ENCODE measurements at regions not wholly inside any gene's neighbourhood (a gene's known extent, or its start where the extent isn't known, plus 50 kb on each side); places are given as distances from the start of the nearest gene placed in this dataset.

GRCh38 chr9:14517154-14517906 is 175.9 kb downstream of the ZDHHC21 start:
- DNase-seq = no peak

GRCh38 chr9:14516656-14517055 is 176.6 kb downstream of the ZDHHC21 start:
- DNase-seq = no peak

- peak; percentile 96 for DNase-seq
These were observed 177.5 kb downstream of the ZDHHC21 start for GRCh38 chr9:14515571-14516198.

GRCh38 chr9:14515049-14515448 is 178.2 kb downstream of the ZDHHC21 start:
- DNase-seq = no peak

GRCh38 chr9:14512942-14513341 is 180.3 kb downstream of the ZDHHC21 start:
- DNase-seq = no peak

- DNase-seq = no peak
These were observed 181.8 kb downstream of the ZDHHC21 start for GRCh38 chr9:14511452-14511851.

GRCh38 chr9:14508884-14509283 is 184.3 kb downstream of the ZDHHC21 start:
- no peak for DNase-seq

- DNase-seq = no peak
These were observed 187.4 kb upstream of the NFIB start for GRCh38 chr9:14501366-14501765.

GRCh38 chr9:14500705-14501104 is 186.8 kb upstream of the NFIB start:
- no peak for DNase-seq

- no peak for DNase-seq
These were observed 186.0 kb upstream of the NFIB start for GRCh38 chr9:14499976-14500375.

GRCh38 chr9:14498824-14499223 is 184.9 kb upstream of the NFIB start:
- no peak for DNase-seq

- no peak for DNase-seq
These were observed 183.5 kb upstream of the NFIB start for GRCh38 chr9:14497476-14497875.

- peak; percentile 41 for DNase-seq
These were observed 174.7 kb upstream of the NFIB start for GRCh38 chr9:14488421-14489190.

GRCh38 chr9:14487547-14488185 is 173.7 kb upstream of the NFIB start:
- no peak for DNase-seq

- no peak for DNase-seq
These were observed 171.4 kb upstream of the NFIB start for GRCh38 chr9:14485366-14485765.

GRCh38 chr9:14482856-14483255 is 168.9 kb upstream of the NFIB start:
- no peak for DNase-seq

- no peak for DNase-seq
These were observed 166.6 kb upstream of the NFIB start for GRCh38 chr9:14480526-14480925.

- peak; percentile 53 for DNase-seq
These were observed 165.2 kb upstream of the NFIB start for GRCh38 chr9:14479163-14479560.

- peak; percentile 61 for DNase-seq
These were observed 164.5 kb upstream of the NFIB start for GRCh38 chr9:14478175-14479162.

GRCh38 chr9:14471041-14471440 is 157.1 kb upstream of the NFIB start:
- no peak for DNase-seq

GRCh38 chr9:14467675-14468374 is 153.9 kb upstream of the NFIB start:
- no peak for DNase-seq
